Trophoblast cell (in vitro differentiated cells and primary cell): ENCODE measurements at regions not wholly inside any gene's neighbourhood (a gene's known extent, or its start where the extent isn't known, plus 50 kb on each side); places are given as distances from the start of the nearest gene placed in this dataset.

Experiments
- DNase-seq, 2 donors: peaks; one replicate each; pipeline ENCODE4 v3.0.0-alpha.2; 2016
- H2AFZ ChIP-seq: 2 replicates; pipeline ENCODE4 v1.6.1; 2013; ENCODE audit warnings: low read length, moderate library complexity, mild to moderate bottlenecking; ENCODE audit not compliant: insufficient read depth, poor library complexity
- H2AK5ac ChIP-seq: 2 replicates; pipeline ENCODE4 v1.6.1; 2013; ENCODE audit warnings: mild to moderate bottlenecking, low read length
- H2BK120ac ChIP-seq: 2 replicates; pipeline ENCODE4 v1.6.1; 2013; ENCODE audit warnings: low read length, mild to moderate bottlenecking, moderate library complexity; ENCODE audit not compliant: insufficient read depth, poor library complexity
- H2BK12ac ChIP-seq: 2 replicates; pipeline ENCODE4 v1.6.1; 2013; ENCODE audit warnings: mild to moderate bottlenecking, low read length, moderate library complexity
- H2BK5ac ChIP-seq: 2 replicates; pipeline ENCODE4 v1.6.1; 2013; ENCODE audit warnings: low read length, low read depth, moderate library complexity, mild to moderate bottlenecking; ENCODE audit not compliant: poor library complexity
- H3K14ac ChIP-seq: 2 replicates; pipeline ENCODE4 v1.6.1; 2013; ENCODE audit warnings: mild to moderate bottlenecking, low read length
- H3K18ac ChIP-seq: 2 replicates; pipeline ENCODE4 v1.6.1; 2013; ENCODE audit warnings: mild to moderate bottlenecking, low read length
- H3K23ac ChIP-seq: 2 replicates; pipeline ENCODE4 v1.6.1; 2013; ENCODE audit warnings: low read length
- H3K27ac ChIP-seq: 2 replicates; pipeline ENCODE4 v1.5.1; 2013; ENCODE audit warnings: low read depth, mild to moderate bottlenecking, inconsistent platforms, low read length, moderate library complexity
- H3K27me3 ChIP-seq: 2 replicates; pipeline ENCODE4 v1.6.1; 2013; ENCODE audit warnings: inconsistent platforms, mild to moderate bottlenecking, low read length, moderate library complexity; ENCODE audit not compliant: insufficient read depth
- H3K36me3 ChIP-seq, 2 experiments: 1 replicate in 1 of 2; 2 replicates in 1 of 2; pipeline ENCODE4 v1.6.1; 2013; ENCODE audit warnings: low read length in 2 of 2, mild to moderate bottlenecking in 2 of 2, moderate library complexity in 1 of 2; ENCODE audit not compliant: insufficient read depth in 2 of 2, control insufficient read depth in 1 of 2
- H3K4ac ChIP-seq: 2 replicates; pipeline ENCODE4 v1.6.1; 2013; ENCODE audit warnings: low read depth, mild to moderate bottlenecking, low read length, moderate library complexity
- H3K4me1 ChIP-seq, 2 experiments: 1 replicate in 1 of 2; 2 replicates in 1 of 2; pipeline ENCODE4 v1.6.1; 2013; ENCODE audit warnings: low read length in 2 of 2, mild to moderate bottlenecking in 2 of 2, moderate library complexity in 1 of 2; ENCODE audit not compliant: insufficient read depth in 2 of 2, control insufficient read depth in 1 of 2
- H3K4me2 ChIP-seq: 2 replicates; pipeline ENCODE4 v1.6.1; 2013; ENCODE audit warnings: inconsistent platforms, mild to moderate bottlenecking, low read length, moderate library complexity
- H3K4me3 ChIP-seq: 2 replicates; pipeline ENCODE4 v1.5.1; 2013; ENCODE audit warnings: mild to moderate bottlenecking, low read depth, low read length, inconsistent platforms
- H3K79me1 ChIP-seq: one replicate; pipeline ENCODE4 v1.6.1; 2013; ENCODE audit warnings: low read length
- H3K79me2 ChIP-seq: 2 replicates; pipeline ENCODE4 v1.6.1; 2013; ENCODE audit warnings: low read length, mild to moderate bottlenecking; ENCODE audit not compliant: control insufficient read depth, insufficient read depth, poor library complexity
- H3K9ac ChIP-seq: 2 replicates; pipeline ENCODE4 v1.6.1; 2013; ENCODE audit warnings: mild to moderate bottlenecking, low read length
- H3K9me3 ChIP-seq: 2 replicates; pipeline ENCODE4 v1.6.1; 2013; ENCODE audit warnings: low read depth, mild to moderate bottlenecking, control low read depth, inconsistent platforms, low read length; ENCODE audit not compliant: insufficient read depth
- H4K12ac ChIP-seq: 2 replicates; pipeline ENCODE4 v1.6.1; 2013; ENCODE audit warnings: low read depth, mild to moderate bottlenecking, low read length, moderate library complexity
- H4K8ac ChIP-seq: 2 replicates; pipeline ENCODE4 v1.6.1; 2013; ENCODE audit warnings: low read depth, mild to moderate bottlenecking, low read length, moderate library complexity
- H4K91ac ChIP-seq: one replicate; pipeline ENCODE4 v1.6.1; 2013; ENCODE audit warnings: low read depth, mild to moderate bottlenecking, low read length, moderate library complexity
- WGBS: extraction: QIAGEN DNeasy Blood & Tissue Kit; methylation state at CpG from one replicate; pipeline ENCODE4 v1.1.7; 2013; ENCODE audit warnings: missing lambda C conversion rate; ENCODE audit not compliant: insufficient read length, insufficient coverage; ENCODE audit errors: extremely low coverage; 5-methylcytosine and 5-hydroxymethylcytosine counted together

DNA sequence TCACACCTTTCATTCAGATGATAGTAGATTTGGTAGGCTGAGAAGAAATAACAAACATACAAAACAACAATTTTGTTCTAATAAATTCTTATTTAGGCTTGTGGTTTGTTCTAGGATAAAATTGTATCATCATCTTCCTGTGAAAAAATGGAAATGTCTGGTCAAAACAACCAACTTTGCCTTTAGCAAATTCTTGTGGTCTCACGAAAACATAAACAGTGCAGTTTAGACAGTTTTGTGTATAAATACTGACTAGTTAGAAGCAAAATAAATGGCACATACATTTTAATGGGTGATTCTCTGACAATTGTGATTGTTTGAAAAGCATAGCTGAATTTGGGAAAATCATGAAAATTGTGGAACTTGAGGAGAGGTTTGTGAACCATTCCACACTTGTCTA, 180.1 kb downstream of the TDRD15 start:
- no peak overlapping the region for H3K4me2 ChIP-seq
- WGBS = no CpG with 5 or more reads among the region's 1 CpG
- H3K4ac ChIP-seq = no peak overlapping the region
- H4K12ac ChIP-seq = no peak overlapping the region
- no peak overlapping the region for H2BK120ac ChIP-seq
- H3K9me3 ChIP-seq = no peaks in the 10 kb centered on the region
- H3K9ac ChIP-seq = no peak overlapping the region
- no peak overlapping the region for H3K23ac ChIP-seq
- no peak overlapping the region for H4K8ac ChIP-seq
- H3K14ac ChIP-seq = no peak overlapping the region
- H4K91ac ChIP-seq = no peak overlapping the region
- H3K18ac ChIP-seq = no peak overlapping the region
- no peak for DNase-seq
- no peak overlapping the region for H3K27ac ChIP-seq
- peaks cover 2% of the 10 kb centered on the region for H3K79me1 ChIP-seq
- H3K79me2 ChIP-seq = no peaks in the 10 kb centered on the region
- no peak overlapping the region for H3K4me3 ChIP-seq
- H2BK5ac ChIP-seq = no peak overlapping the region
- H2AFZ ChIP-seq = no peak overlapping the region
- no peak overlapping the region for H2BK12ac ChIP-seq
- H3K36me3 ChIP-seq = no peaks in the 10 kb centered on the region
- H3K4me1 ChIP-seq = no peaks in the 10 kb centered on the region
- H2AK5ac ChIP-seq = no peak overlapping the region
- no peaks in the 10 kb centered on the region for H3K27me3 ChIP-seq

DNA sequence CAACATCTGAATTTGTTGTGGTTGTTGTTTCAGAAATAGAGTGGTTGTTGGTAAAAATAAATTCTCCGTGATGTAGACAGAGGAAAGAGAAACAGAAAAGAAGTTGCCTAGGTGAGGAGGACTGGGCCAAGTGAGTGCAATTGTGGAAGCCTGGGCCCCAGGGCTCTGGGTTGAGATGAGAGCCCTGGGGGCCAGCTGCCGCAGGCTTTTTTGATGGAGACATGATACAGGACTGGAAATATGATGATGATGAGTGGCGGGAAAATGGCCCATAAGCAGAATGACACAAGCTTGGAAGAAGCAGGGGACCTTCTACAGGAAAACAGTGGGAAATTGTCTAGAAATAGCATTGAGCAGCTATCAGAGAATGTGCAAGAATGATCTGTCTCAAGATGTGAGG, 181.8 kb downstream of the TDRD15 start:
- Histone ChIP-seq H2AFZ (no peak overlapping the region), H3K18ac (no peak overlapping the region), H2BK12ac (no peak overlapping the region), H2AK5ac (no peak overlapping the region), H2BK5ac (no peak overlapping the region), H3K79me1 (peaks cover 2% of the 10 kb centered on the region), H3K9ac (no peak overlapping the region), H3K23ac (no peak overlapping the region), H2BK120ac (no peak overlapping the region), H3K27ac (no peak overlapping the region), H3K36me3 (no peaks in the 10 kb centered on the region), H4K12ac (no peak overlapping the region), H3K4me3 (no peak overlapping the region), H3K9me3 (no peaks in the 10 kb centered on the region), H4K8ac (no peak overlapping the region), H3K4me1 (no peaks in the 10 kb centered on the region), H3K14ac (no peak overlapping the region), H3K27me3 (no peaks in the 10 kb centered on the region), H3K79me2 (no peaks in the 10 kb centered on the region), H4K91ac (no peak overlapping the region), H3K4ac (no peak overlapping the region), H3K4me2 (no peak overlapping the region)
- peak; percentile 52 to 59 for DNase-seq
- no CpG with 5 or more reads among the region's 3 CpGs for WGBS

DNA sequence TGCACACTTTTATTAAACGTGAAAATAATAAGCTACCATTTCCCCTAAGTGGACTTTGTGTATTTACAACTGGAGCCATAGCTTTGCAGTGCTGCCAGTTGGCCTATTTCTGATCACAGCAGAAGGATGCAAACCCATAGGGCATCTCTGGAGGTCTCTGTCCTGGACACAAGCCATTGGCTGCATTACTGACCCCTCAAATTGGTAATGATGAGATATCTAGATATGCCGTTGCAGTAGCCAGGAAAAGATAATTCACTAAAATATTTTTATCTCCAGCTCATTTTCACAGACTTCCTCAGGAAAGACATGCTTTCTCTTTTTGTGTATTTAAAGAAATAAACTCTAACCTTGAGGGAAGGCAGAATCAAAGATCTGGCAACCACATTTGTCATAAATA, 182.5 kb downstream of the TDRD15 start:
- no peak overlapping the region for H2BK5ac ChIP-seq

DNA sequence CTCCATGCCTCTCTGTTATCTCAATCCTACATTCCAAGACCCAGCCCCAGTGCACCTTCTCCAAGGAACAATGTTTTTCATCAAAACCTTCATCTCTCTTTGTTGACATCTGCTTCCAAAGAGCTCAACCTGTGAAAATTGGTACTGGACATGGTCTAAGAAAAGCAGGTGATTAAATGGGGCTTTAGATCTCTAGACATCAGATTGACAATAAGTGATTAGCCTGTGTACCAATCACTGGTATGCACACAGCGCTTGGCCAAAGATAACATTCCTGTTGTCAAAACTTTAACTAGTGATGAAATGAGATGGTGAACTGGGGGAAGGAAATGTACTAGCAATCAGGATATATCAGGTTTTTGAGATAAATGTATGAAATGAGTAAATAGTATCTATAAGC, 183.3 kb downstream of the TDRD15 start:
- Histone ChIP-seq H3K9ac (no peak overlapping the region), H3K9me3 (no peaks in the 10 kb centered on the region), H2BK12ac (no peak overlapping the region), H3K4ac (no peak overlapping the region), H3K27me3 (no peaks in the 10 kb centered on the region), H3K36me3 (no peaks in the 10 kb centered on the region), H3K4me1 (no peaks in the 10 kb centered on the region), H4K12ac (no peak overlapping the region), H3K23ac (no peak overlapping the region), H4K8ac (no peak overlapping the region), H3K4me3 (no peak overlapping the region), H2AFZ (no peak overlapping the region), H3K79me2 (no peaks in the 10 kb centered on the region), H3K14ac (no peak overlapping the region), H3K79me1 (peaks cover 2% of the 10 kb centered on the region), H4K91ac (no peak overlapping the region), H2AK5ac (no peak overlapping the region), H2BK5ac (no peak overlapping the region), H3K4me2 (no peak overlapping the region), H3K27ac (no peak overlapping the region), H2BK120ac (no peak overlapping the region), H3K18ac (no peak overlapping the region)
- no CpG with 5 or more reads among the region's 1 CpG for WGBS
- DNase-seq = peak in 1 of 2 donors; percentile 56

More for the DNA sequence above, 182.5 kb downstream of the TDRD15 start:
- no peak for DNase-seq
- Histone ChIP-seq H4K12ac (no peak overlapping the region), H3K4ac (no peak overlapping the region), H3K23ac (no peak overlapping the region), H3K9me3 (no peaks in the 10 kb centered on the region), H3K14ac (no peak overlapping the region), H2BK12ac (no peak overlapping the region), H2AFZ (no peak overlapping the region), H2AK5ac (no peak overlapping the region), H3K79me2 (no peaks in the 10 kb centered on the region), H4K8ac (no peak overlapping the region), H4K91ac (no peak overlapping the region), H3K9ac (no peak overlapping the region), H3K4me3 (no peak overlapping the region), H3K18ac (no peak overlapping the region), H3K27me3 (no peaks in the 10 kb centered on the region), H3K36me3 (no peaks in the 10 kb centered on the region), H3K27ac (no peak overlapping the region), H3K4me1 (no peaks in the 10 kb centered on the region), H2BK120ac (no peak overlapping the region), H3K79me1 (peaks cover 2% of the 10 kb centered on the region), H3K4me2 (no peak overlapping the region)
- WGBS = no CpG with 5 or more reads among the region's 2 CpGs
